Neural progenitor cell (in vitro differentiated cells): ENCODE measurements at regions not wholly inside any gene's neighbourhood (a gene's known extent, or its start where the extent isn't known, plus 50 kb on each side); places are given as distances from the start of the nearest gene placed in this dataset.

Experiments used
- EZH2 ChIP-seq: fragments of 200-600 bp; sonication (generic); IDR thresholded peaks from 2 replicates; pipeline ENCODE4 v1.6.1; 2017; ENCODE audit warnings: antibody characterized with exemption, mild to moderate bottlenecking, moderate library complexity
- EZH2phosphoT487 ChIP-seq: fragments of 200-600 bp; sonication (generic); IDR thresholded peaks from 2 replicates; pipeline ENCODE4 v1.6.1; 2017; ENCODE audit warnings: antibody characterized with exemption
- TF ChIP-seq, protein P1 (sequence below): fragments of 200-600 bp; sonication (generic); IDR thresholded peaks from 2 replicates; pipeline ENCODE4 v1.5.1; 2017; ENCODE audit warnings: antibody characterized with exemption, mild to moderate bottlenecking

DNA sequence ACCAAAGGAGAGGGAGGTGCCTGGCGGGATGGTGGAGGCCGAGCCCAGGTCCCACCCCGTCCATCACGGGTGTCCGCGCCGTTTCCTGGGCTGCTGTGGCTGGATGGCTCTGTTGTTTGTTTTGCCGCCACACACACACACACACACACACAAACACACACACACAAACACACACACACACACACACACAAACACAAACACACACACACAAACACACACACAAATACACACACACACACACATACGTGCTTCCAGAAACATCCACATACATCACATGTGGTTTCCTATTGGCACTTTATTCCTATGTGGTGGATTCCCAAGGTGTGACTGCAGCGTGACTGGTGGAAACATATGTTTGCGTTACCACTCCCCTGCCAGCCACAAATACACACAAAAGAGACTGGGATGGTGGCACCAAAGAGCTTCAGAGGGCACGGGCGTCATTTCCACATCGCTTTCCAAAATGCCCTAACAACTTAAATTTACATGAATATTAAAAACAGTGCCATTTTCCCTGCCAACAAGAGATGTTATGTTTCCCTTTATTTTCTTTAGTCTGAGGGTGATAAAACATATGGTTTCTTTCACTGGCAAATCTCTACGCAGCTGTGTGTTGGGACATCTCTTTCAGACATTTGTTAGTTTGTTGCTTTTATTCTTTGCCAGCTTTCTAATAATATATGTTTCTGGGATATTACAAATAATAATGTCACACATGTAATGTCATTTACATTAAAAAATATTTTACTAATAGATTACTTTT lies 356.8 kb downstream of the BRD1 start:
- TF ChIP-seq, protein P1, sequence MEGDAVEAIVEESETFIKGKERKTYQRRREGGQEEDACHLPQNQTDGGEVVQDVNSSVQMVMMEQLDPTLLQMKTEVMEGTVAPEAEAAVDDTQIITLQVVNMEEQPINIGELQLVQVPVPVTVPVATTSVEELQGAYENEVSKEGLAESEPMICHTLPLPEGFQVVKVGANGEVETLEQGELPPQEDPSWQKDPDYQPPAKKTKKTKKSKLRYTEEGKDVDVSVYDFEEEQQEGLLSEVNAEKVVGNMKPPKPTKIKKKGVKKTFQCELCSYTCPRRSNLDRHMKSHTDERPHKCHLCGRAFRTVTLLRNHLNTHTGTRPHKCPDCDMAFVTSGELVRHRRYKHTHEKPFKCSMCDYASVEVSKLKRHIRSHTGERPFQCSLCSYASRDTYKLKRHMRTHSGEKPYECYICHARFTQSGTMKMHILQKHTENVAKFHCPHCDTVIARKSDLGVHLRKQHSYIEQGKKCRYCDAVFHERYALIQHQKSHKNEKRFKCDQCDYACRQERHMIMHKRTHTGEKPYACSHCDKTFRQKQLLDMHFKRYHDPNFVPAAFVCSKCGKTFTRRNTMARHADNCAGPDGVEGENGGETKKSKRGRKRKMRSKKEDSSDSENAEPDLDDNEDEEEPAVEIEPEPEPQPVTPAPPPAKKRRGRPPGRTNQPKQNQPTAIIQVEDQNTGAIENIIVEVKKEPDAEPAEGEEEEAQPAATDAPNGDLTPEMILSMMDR, result no peak
- TF ChIP-seq EZH2, result no peak
- TF ChIP-seq EZH2phosphoT487, result no peak
